B cell (primary cell): ENCODE measurements at regions not wholly inside any gene's neighbourhood (a gene's known extent, or its start where the extent isn't known, plus 50 kb on each side); places are given as distances from the start of the nearest gene placed in this dataset.

Experiments
- ATAC-seq: fragments of 200-7000 bp; cut with Tn5 transposase; one replicate; pipeline ENCODE4 v1.10.0; 2021; ENCODE audit warnings: low read depth, mild to moderate bottlenecking, moderate number of reproducible peaks, moderate library complexity
- CTCF ChIA-PET: fragments of 350-600 bp; sonication (Branson Sonifier 250); formaldehyde crosslinking; loops from one replicate; lab custom pipeline; 2021; ENCODE audit warnings: antibody characterized with exemption, inconsistent platforms; lab: Charles Lee
- POLR2A ChIA-PET: fragments of 350-600 bp; sonication (Branson Sonifier 250); formaldehyde crosslinking; loops from one replicate; lab custom pipeline; 2021; ENCODE audit warnings: antibody characterized with exemption; lab: Charles Lee
- DNase-seq: peaks from one replicate; pipeline ENCODE4 v3.0.0; 2013
- H2AFZ ChIP-seq: 2 replicates; pipeline ENCODE4 v1.6.1; 2012; ENCODE audit warnings: mild to moderate bottlenecking, low read depth, low read length; ENCODE audit not compliant: insufficient read depth, poor library complexity, severe bottlenecking
- H3K27ac ChIP-seq, 2 donors: 1 replicate in 1 of 2; 2 replicates in 1 of 2; pipeline ENCODE4 v1.5.1; 2012 to 2013; ENCODE audit warnings: low read length in 2 of 2, mild to moderate bottlenecking in 2 of 2, moderate library complexity in 1 of 2
- H3K27me3 ChIP-seq, 4 experiments: fragments of 200-600 bp in 1 of 4; sonication (generic) in 1 of 4; replicated peaks in 1 of 4; 1 replicate in 2 of 4; 2 replicates in 2 of 4; pipeline versions ENCODE4 v1.6.1 to v1.7.0; 2013 to 2016; ENCODE audit warnings: low read length in 3 of 4, mild to moderate bottlenecking in 2 of 4, mixed read lengths in 1 of 4, moderate library complexity in 1 of 4; ENCODE audit not compliant: insufficient read depth in 4 of 4, control insufficient read depth in 3 of 4; ENCODE audit errors: control extremely low read depth in 1 of 4
- H3K36me3 ChIP-seq, 2 experiments: replicated peaks in 1 of 2; 1 replicate in 1 of 2; 2 replicates in 1 of 2; pipeline versions ENCODE4 v1.6.1 to v1.7.1; 2013; ENCODE audit warnings: low read length in 1 of 2; ENCODE audit not compliant: insufficient read depth in 2 of 2, control insufficient read depth in 1 of 2; ENCODE audit errors: control extremely low read depth in 1 of 2, extremely low read depth in 1 of 2
- H3K4me1 ChIP-seq, 2 donors: fragments of 200-600 bp in 1 of 2; sonication (generic) in 1 of 2; 1 replicate in 1 of 2; 2 replicates in 1 of 2; pipeline versions ENCODE4 v1.5.1 to v1.6.1; 2013 to 2017; ENCODE audit warnings: low read length in 2 of 2; ENCODE audit not compliant: control insufficient read depth in 2 of 2, insufficient read depth in 2 of 2
- H3K4me2 ChIP-seq: replicated peaks from 2 replicates; pipeline ENCODE3; 2012; ENCODE audit warnings: mild to moderate bottlenecking, low read depth, low read length; ENCODE audit not compliant: poor library complexity, severe bottlenecking
- H3K4me3 ChIP-seq, 5 experiments: fragments of 200-600 bp in 1 of 5; sonication (generic) in 1 of 5; 1 replicate in 3 of 5; 2 replicates in 2 of 5; pipeline versions ENCODE4 v1.5.1 to v1.7.0; 2011 to 2016; ENCODE audit warnings: low read length in 4 of 5, mild to moderate bottlenecking in 4 of 5, low read depth in 2 of 5, control low read depth in 1 of 5, moderate library complexity in 1 of 5; ENCODE audit not compliant: insufficient read depth in 1 of 5; ENCODE audit errors: control extremely low read depth in 1 of 5, extremely low read depth in 1 of 5
- H3K79me2 ChIP-seq: fragments of 200-600 bp; sonication (generic); one replicate; pipeline ENCODE4 v1.6.0; 2016; ENCODE audit warnings: low read length; ENCODE audit not compliant: control insufficient read depth, insufficient read depth
- H3K9ac ChIP-seq: fragments of 200-600 bp; sonication (generic); 2 replicates; pipeline ENCODE4 v1.6.1; 2017; ENCODE audit warnings: mild to moderate bottlenecking, low read length, moderate library complexity
- H3K9me3 ChIP-seq, 3 donors: one replicate each; pipeline versions ENCODE4 v1.6.1 to v1.7.1; 2013; ENCODE audit warnings: low read length in 2 of 3; ENCODE audit not compliant: control insufficient read depth in 2 of 3, insufficient read depth in 1 of 3; ENCODE audit errors: control extremely low read depth in 1 of 3
- H4K20me1 ChIP-seq: 2 replicates; pipeline ENCODE4 v1.6.0; 2012; ENCODE audit warnings: mild to moderate bottlenecking, low read length; ENCODE audit not compliant: insufficient read depth, control insufficient read depth, poor library complexity, severe bottlenecking
- H3K27ac Mint-ChIP-seq: one replicate; pipeline ENCODE4 v1.8.0; 2021; ENCODE audit warnings: mixed read lengths
- H3K27me3 Mint-ChIP-seq: one replicate; pipeline ENCODE4 v1.8.0; 2021; ENCODE audit warnings: mixed read lengths
- H3K4me1 Mint-ChIP-seq: one replicate; pipeline ENCODE4 v1.8.0; 2021; ENCODE audit warnings: mixed read lengths
- H3K4me3 Mint-ChIP-seq: one replicate; pipeline ENCODE4 v1.8.0; 2021; ENCODE audit warnings: mixed read lengths
- H3K9me3 Mint-ChIP-seq: one replicate; pipeline ENCODE4 v1.8.0; 2022; ENCODE audit warnings: mixed read lengths; ENCODE audit not compliant: insufficient read depth
- EZH2 ChIP-seq: IDR thresholded peaks from 2 replicates; pipeline ENCODE4 v1.6.1; 2012; ENCODE audit warnings: borderline replicate concordance, low read depth, mild to moderate bottlenecking, moderate library complexity, low read length; ENCODE audit not compliant: insufficient read depth, poor library complexity, severe bottlenecking
- WGBS: methylation state at CpG from one replicate; pipeline ENCODE4 v1.1.5; 2013; ENCODE audit warnings: missing lambda C conversion rate; ENCODE audit not compliant: insufficient coverage; 5-methylcytosine and 5-hydroxymethylcytosine counted together
- intact Hi-C: fragments of 100-400 bp; cut with micrococcal nuclease; formaldehyde crosslinking; loops from one replicate; pipeline ENCODE4 v1.10.0; 2022
- TF ChIP-seq, protein P1 (sequence below): fragments of 200-600 bp; IDR thresholded peaks from one replicate; pipeline ENCODE4 v1.8.0; 2022; ENCODE audit warnings: antibody characterized with exemption, mild to moderate bottlenecking

DNA sequence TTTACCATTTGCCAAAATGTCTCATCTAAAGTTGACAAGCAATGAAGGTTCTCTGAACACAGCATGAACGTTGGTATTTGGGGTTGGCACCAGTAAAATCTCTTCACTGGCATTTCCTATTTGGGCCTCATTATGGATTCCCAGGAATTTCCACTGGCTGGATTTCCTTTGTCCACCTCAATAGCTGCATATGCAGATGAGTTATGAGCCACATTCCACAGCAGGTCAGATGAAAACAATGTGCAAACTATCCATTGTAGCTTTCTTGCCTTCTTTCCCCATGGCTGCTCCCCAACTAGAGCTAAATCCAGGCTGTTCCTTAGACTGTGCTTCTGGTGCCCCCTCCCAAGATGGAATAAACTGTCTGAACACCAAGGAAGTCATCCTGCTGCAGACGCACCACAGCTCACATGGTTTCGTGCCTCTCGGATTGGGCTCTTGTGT is 168.1 kb upstream of the FGGY start:
- no peak overlapping the region for H2AFZ ChIP-seq
- no peak overlapping the region for H3K9ac ChIP-seq
- POLR2A ChIA-PET = interaction anchor here (1.1 kb wide), 1 partner anchor 58 kb away, joined by 3 read pairs; no protein-coding TSS in a partner anchor
- Mint-ChIP-seq H3K9me3 (no peaks in the 10 kb centered on the region), H3K4me1 (no peaks in the 10 kb centered on the region), H3K4me3 (no peak overlapping the region), H3K27me3 (peaks cover 9% of the 10 kb centered on the region), H3K27ac (no peak overlapping the region)
- H3K4me1 ChIP-seq = no peaks in the 10 kb centered on the region
- no peaks in the 10 kb centered on the region for H4K20me1 ChIP-seq
- CTCF ChIA-PET = no interaction called here
- no peaks in the 10 kb centered on the region for H3K79me2 ChIP-seq
- intact Hi-C loops = no loop called here
- no peak overlapping the region for H3K27ac ChIP-seq
- H3K36me3 ChIP-seq = no peaks in the 10 kb centered on the region
- H3K27me3 ChIP-seq = no peaks in the 10 kb centered on the region
- DNase-seq = no peak
- 81% methylated on average over 3 of the region's 4 CpGs for WGBS
- ATAC-seq = no peak
- H3K4me3 ChIP-seq = no peak overlapping the region
- H3K4me2 ChIP-seq = no peak overlapping the region
- H3K9me3 ChIP-seq = no peaks in the 10 kb centered on the region
- no peak for TF ChIP-seq EZH2
- TF ChIP-seq, protein P1, sequence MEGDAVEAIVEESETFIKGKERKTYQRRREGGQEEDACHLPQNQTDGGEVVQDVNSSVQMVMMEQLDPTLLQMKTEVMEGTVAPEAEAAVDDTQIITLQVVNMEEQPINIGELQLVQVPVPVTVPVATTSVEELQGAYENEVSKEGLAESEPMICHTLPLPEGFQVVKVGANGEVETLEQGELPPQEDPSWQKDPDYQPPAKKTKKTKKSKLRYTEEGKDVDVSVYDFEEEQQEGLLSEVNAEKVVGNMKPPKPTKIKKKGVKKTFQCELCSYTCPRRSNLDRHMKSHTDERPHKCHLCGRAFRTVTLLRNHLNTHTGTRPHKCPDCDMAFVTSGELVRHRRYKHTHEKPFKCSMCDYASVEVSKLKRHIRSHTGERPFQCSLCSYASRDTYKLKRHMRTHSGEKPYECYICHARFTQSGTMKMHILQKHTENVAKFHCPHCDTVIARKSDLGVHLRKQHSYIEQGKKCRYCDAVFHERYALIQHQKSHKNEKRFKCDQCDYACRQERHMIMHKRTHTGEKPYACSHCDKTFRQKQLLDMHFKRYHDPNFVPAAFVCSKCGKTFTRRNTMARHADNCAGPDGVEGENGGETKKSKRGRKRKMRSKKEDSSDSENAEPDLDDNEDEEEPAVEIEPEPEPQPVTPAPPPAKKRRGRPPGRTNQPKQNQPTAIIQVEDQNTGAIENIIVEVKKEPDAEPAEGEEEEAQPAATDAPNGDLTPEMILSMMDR = no peak

DNA sequence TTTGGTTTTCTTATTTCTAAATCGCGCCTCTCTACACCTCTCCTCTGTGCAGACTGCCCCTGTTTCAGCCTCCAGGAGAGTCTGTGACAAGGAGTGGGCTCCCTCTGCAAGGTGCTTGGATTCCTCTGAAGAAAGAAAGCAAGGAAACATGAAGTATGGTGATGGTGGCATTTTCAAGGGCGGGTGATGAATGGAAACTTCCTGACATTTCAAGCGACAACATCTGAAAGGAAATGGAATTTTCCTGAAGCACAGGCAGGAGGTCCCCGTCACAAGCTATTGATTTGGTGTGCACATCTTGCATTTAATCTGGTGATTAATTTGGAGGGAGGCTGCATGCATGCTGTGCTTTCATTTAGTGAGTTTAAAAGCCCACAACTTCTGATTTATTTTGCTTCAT is 164.6 kb upstream of the FGGY start:
- Histone ChIP-seq H3K27me3 (no peaks in the 10 kb centered on the region), H4K20me1 (no peaks in the 10 kb centered on the region), H3K79me2 (no peaks in the 10 kb centered on the region), H3K36me3 (no peaks in the 10 kb centered on the region), H3K4me2 (no peak overlapping the region), H2AFZ (no peak overlapping the region), H3K27ac (no peak overlapping the region), H3K4me1 (peaks cover 15 to 16% of the 10 kb centered on the region in 2 donors), H3K9ac (no peak overlapping the region), H3K4me3 (no peak overlapping the region), H3K9me3 (no peaks in the 10 kb centered on the region)
- 57% methylated on average over 1 of the region's 5 CpGs for WGBS
- peaks cover 18% of the 10 kb centered on the region for H3K4me1 Mint-ChIP-seq
- H3K9me3 Mint-ChIP-seq = no peaks in the 10 kb centered on the region
- H3K27me3 Mint-ChIP-seq = peaks cover 6% of the 10 kb centered on the region
- DNase-seq (no peak), ATAC-seq (no peak)
- no peak overlapping the region for H3K4me3 Mint-ChIP-seq
- TF ChIP-seq, protein P1 = no peak
- no peak for TF ChIP-seq EZH2
- ChIA-PET POLR2A (no interaction called here), CTCF (interaction anchor here (1.5 kb wide), 1 partner anchor 9 kb away, joined by 4 read pairs; no protein-coding TSS in a partner anchor)
- no peak overlapping the region for H3K27ac Mint-ChIP-seq
- intact Hi-C loops = loop anchor here (10.0 kb wide), 1 partner anchor 57 kb away; no protein-coding TSS in a partner anchor
